ENCODE measurements at regions not wholly inside any gene's neighbourhood (a gene's known extent, or its start where the extent isn't known, plus 50 kb on each side); places are given as distances from the start of the nearest gene placed in this dataset.

- H3K27me3 Mint-ChIP-seq (ENCODE audit: unreplicated experiment), result no peaks in the 10 kb centered on the region
- TF ChIP-seq, protein P1, sequence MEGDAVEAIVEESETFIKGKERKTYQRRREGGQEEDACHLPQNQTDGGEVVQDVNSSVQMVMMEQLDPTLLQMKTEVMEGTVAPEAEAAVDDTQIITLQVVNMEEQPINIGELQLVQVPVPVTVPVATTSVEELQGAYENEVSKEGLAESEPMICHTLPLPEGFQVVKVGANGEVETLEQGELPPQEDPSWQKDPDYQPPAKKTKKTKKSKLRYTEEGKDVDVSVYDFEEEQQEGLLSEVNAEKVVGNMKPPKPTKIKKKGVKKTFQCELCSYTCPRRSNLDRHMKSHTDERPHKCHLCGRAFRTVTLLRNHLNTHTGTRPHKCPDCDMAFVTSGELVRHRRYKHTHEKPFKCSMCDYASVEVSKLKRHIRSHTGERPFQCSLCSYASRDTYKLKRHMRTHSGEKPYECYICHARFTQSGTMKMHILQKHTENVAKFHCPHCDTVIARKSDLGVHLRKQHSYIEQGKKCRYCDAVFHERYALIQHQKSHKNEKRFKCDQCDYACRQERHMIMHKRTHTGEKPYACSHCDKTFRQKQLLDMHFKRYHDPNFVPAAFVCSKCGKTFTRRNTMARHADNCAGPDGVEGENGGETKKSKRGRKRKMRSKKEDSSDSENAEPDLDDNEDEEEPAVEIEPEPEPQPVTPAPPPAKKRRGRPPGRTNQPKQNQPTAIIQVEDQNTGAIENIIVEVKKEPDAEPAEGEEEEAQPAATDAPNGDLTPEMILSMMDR (IDR thresholded peaks at IDR 0.05), result no peak
- no peak overlapping the region for H3K4me3 Mint-ChIP-seq (ENCODE audit: unreplicated experiment)
- H3K27ac Mint-ChIP-seq (ENCODE audit: unreplicated experiment), result no peak overlapping the region
- H3K9me3 Mint-ChIP-seq (ENCODE audit: unreplicated experiment), result peaks cover 39% of the 10 kb centered on the region
- no peaks in the 10 kb centered on the region for H3K36me3 Mint-ChIP-seq (ENCODE audit: unreplicated experiment)
- no peak for DNase-seq (ENCODE audit: extremely low spot score, unreplicated experiment)
- no peaks in the 10 kb centered on the region for H3K4me1 Mint-ChIP-seq (ENCODE audit: unreplicated experiment)
Observed at GRCh38 chr21:17712887-17713286, 100.2 kb upstream of the BTG3 start.

DNA sequence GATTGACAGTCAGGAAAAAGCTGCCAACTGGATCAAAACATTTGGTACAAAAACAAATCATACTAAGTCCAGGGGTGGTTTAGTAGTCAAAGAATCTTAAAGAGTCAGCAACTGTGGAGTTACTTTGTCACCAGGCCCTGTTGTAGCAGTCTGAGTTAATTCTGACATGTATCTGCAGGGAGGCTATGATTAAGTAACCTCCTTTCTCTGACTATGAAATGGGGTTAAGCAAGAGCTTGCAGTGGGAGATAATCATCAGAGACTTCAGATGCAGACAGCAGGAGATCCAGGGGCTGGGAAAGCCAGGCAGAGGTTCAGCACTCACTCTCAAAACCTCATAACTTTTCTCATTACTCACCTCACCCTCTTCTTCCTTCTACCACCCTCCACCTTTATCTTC, 99.2 kb upstream of the BTG3 start:
- TF ChIP-seq, protein P1 (IDR thresholded peaks at IDR 0.05), result no peak
- peaks cover 38% of the 10 kb centered on the region for H3K9me3 Mint-ChIP-seq (ENCODE audit: unreplicated experiment)
- no peak for DNase-seq (ENCODE audit: extremely low spot score, unreplicated experiment)
- no peaks in the 10 kb centered on the region for H3K36me3 Mint-ChIP-seq (ENCODE audit: unreplicated experiment)
- H3K27ac Mint-ChIP-seq (ENCODE audit: unreplicated experiment), result no peak overlapping the region
- no peaks in the 10 kb centered on the region for H3K27me3 Mint-ChIP-seq (ENCODE audit: unreplicated experiment)
- no peaks in the 10 kb centered on the region for H3K4me1 Mint-ChIP-seq (ENCODE audit: unreplicated experiment)
- H3K4me3 Mint-ChIP-seq (ENCODE audit: unreplicated experiment), result no peak overlapping the region

- Mint-ChIP-seq H3K9me3 (ENCODE audit: unreplicated experiment) (peaks cover 36% of the 10 kb centered on the region), H3K4me1 (ENCODE audit: unreplicated experiment) (no peaks in the 10 kb centered on the region), H3K27ac (ENCODE audit: unreplicated experiment) (no peak overlapping the region), H3K27me3 (ENCODE audit: unreplicated experiment) (no peaks in the 10 kb centered on the region), H3K4me3 (ENCODE audit: unreplicated experiment) (no peak overlapping the region), H3K36me3 (ENCODE audit: unreplicated experiment) (no peaks in the 10 kb centered on the region)
- TF ChIP-seq, protein P1 (IDR thresholded peaks at IDR 0.05), result no peak
- no peak for DNase-seq (ENCODE audit: extremely low spot score, unreplicated experiment)
Observed at GRCh38 chr21:17709266-17709611, 96.5 kb upstream of the BTG3 start.

- Mint-ChIP-seq H3K4me1 (ENCODE audit: unreplicated experiment) (no peaks in the 10 kb centered on the region), H3K27me3 (ENCODE audit: unreplicated experiment) (no peaks in the 10 kb centered on the region), H3K4me3 (ENCODE audit: unreplicated experiment) (no peak overlapping the region), H3K9me3 (ENCODE audit: unreplicated experiment) (peaks cover 30% of the 10 kb centered on the region), H3K36me3 (ENCODE audit: unreplicated experiment) (no peaks in the 10 kb centered on the region), H3K27ac (ENCODE audit: unreplicated experiment) (no peak overlapping the region)
- no peak for DNase-seq (ENCODE audit: extremely low spot score, unreplicated experiment)
- TF ChIP-seq, protein P1 (IDR thresholded peaks at IDR 0.05), result no peak
Observed at GRCh38 chr21:17708522-17709265, 96.0 kb upstream of the BTG3 start.

- Mint-ChIP-seq H3K4me1 (ENCODE audit: unreplicated experiment) (no peaks in the 10 kb centered on the region), H3K27me3 (ENCODE audit: unreplicated experiment) (no peaks in the 10 kb centered on the region), H3K9me3 (ENCODE audit: unreplicated experiment) (peaks cover 37% of the 10 kb centered on the region), H3K36me3 (ENCODE audit: unreplicated experiment) (no peaks in the 10 kb centered on the region), H3K4me3 (ENCODE audit: unreplicated experiment) (no peak overlapping the region), H3K27ac (ENCODE audit: unreplicated experiment) (no peak overlapping the region)
- TF ChIP-seq, protein P1 (IDR thresholded peaks at IDR 0.05), result no peak
- no peak for DNase-seq (ENCODE audit: extremely low spot score, unreplicated experiment)
Observed at GRCh38 chr21:17699524-17700189, 87.0 kb upstream of the BTG3 start.

Data from osteocyte (in vitro differentiated cells).